ENCODE measurements at regions not wholly inside any gene's neighbourhood (a gene's known extent, or its start where the extent isn't known, plus 50 kb on each side); places are given as distances from the start of the nearest gene placed in this dataset.

DNA sequence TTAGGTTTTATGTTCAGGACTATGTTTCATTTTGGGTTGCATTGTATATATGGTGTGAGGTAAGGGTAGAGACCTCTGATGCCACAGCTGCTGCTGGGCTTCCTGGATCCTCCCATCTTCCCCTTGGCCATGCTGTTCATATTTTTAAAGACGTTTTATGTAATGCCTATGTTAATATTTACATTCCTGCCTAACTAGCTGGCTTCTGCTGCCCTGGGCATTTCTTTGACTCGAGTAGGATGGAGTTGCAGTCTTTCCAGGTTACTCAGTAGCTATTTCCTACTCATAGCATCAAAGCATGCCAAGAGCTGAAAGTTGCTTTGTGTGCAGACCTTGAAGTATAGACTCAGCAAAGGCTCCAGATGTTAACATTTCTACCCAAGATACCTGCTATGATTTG, 220.5 kb upstream of the CADM1 start:
- H3K9me3 ChIP-seq (ENCODE audit: control insufficient read depth, insufficient read depth, low read length): no peaks in the 10 kb centered on the region
- no peaks in the 10 kb centered on the region for H3K4me1 ChIP-seq (ENCODE audit: control insufficient read depth, low read length)
- H3K36me3 ChIP-seq (ENCODE audit: control insufficient read depth, low read length): no peaks in the 10 kb centered on the region
- H3K4me3 ChIP-seq (ENCODE audit: low read length): no peak overlapping the region
- TF ChIP-seq, protein P1, sequence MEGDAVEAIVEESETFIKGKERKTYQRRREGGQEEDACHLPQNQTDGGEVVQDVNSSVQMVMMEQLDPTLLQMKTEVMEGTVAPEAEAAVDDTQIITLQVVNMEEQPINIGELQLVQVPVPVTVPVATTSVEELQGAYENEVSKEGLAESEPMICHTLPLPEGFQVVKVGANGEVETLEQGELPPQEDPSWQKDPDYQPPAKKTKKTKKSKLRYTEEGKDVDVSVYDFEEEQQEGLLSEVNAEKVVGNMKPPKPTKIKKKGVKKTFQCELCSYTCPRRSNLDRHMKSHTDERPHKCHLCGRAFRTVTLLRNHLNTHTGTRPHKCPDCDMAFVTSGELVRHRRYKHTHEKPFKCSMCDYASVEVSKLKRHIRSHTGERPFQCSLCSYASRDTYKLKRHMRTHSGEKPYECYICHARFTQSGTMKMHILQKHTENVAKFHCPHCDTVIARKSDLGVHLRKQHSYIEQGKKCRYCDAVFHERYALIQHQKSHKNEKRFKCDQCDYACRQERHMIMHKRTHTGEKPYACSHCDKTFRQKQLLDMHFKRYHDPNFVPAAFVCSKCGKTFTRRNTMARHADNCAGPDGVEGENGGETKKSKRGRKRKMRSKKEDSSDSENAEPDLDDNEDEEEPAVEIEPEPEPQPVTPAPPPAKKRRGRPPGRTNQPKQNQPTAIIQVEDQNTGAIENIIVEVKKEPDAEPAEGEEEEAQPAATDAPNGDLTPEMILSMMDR (IDR thresholded peaks at IDR 0.05; ENCODE audit: low read depth, low read length, poor library complexity, severe bottlenecking): no peak
- TF ChIP-seq EZH2phosphoT487 (IDR thresholded peaks at IDR 0.05; ENCODE audit: borderline replicate concordance, low read length): no peak
- no peaks in the 10 kb centered on the region for H4K20me1 ChIP-seq (ENCODE audit: control insufficient read depth, insufficient read depth, low read depth, low read length)
- no peaks in the 10 kb centered on the region for H3K79me2 ChIP-seq (ENCODE audit: control insufficient read depth, low read length)
- no peaks in the 10 kb centered on the region; the same call in 1 of the 2 replicates for H3K9me2 ChIP-seq (replicated peaks; ENCODE audit: control insufficient read depth, low read length)
- no peak overlapping the region for H3K27ac ChIP-seq (ENCODE audit: low read depth, low read length)
- no peak overlapping the region for H3K4me2 ChIP-seq (ENCODE audit: low read length)
- H3F3A ChIP-seq (ENCODE audit: control insufficient read depth, insufficient read depth): no peaks in the 10 kb centered on the region
- H3K27me3 ChIP-seq (ENCODE audit: control insufficient read depth, low read length): no peaks in the 10 kb centered on the region

DNA sequence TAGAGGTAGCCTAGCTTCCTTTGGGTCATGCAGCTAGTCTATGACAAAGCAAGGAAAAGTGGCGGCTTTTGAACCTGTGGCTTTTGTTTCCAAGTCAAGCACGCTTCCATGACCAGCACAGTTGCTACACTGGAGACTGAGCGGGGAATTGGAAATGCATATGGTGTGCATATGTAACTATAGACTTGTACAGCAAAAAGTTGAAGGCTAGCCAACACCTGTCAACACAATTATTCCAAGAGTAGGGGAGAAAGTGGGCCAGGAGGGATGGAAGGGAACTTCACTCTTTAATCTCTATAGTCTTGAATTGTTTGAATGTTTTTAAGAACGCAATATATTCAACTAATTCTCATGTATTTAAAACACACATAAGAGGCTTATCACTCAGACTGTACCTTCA, 218.5 kb upstream of the CADM1 start:
- no peaks in the 10 kb centered on the region for H4K20me1 ChIP-seq (ENCODE audit: control insufficient read depth, insufficient read depth, low read depth, low read length)
- no peak overlapping the region for H3K4me3 ChIP-seq (ENCODE audit: low read length)
- no peaks in the 10 kb centered on the region for H3K79me2 ChIP-seq (ENCODE audit: control insufficient read depth, low read length)
- no peaks in the 10 kb centered on the region; the same call in 1 of the 2 replicates for H3K9me2 ChIP-seq (replicated peaks; ENCODE audit: control insufficient read depth, low read length)
- TF ChIP-seq, protein P1 (IDR thresholded peaks at IDR 0.05; ENCODE audit: low read depth, low read length, poor library complexity, severe bottlenecking): no peak
- no peak for TF ChIP-seq EZH2phosphoT487 (IDR thresholded peaks at IDR 0.05; ENCODE audit: borderline replicate concordance, low read length)
- no peaks in the 10 kb centered on the region for H3K27me3 ChIP-seq (ENCODE audit: control insufficient read depth, low read length)
- H3K9me3 ChIP-seq (ENCODE audit: control insufficient read depth, insufficient read depth, low read length): no peaks in the 10 kb centered on the region
- H3K4me2 ChIP-seq (ENCODE audit: low read length): no peak overlapping the region
- H3F3A ChIP-seq (ENCODE audit: control insufficient read depth, insufficient read depth): no peaks in the 10 kb centered on the region
- no peak overlapping the region for H3K27ac ChIP-seq (ENCODE audit: low read depth, low read length)
- H3K36me3 ChIP-seq (ENCODE audit: control insufficient read depth, low read length): no peaks in the 10 kb centered on the region
- no peaks in the 10 kb centered on the region for H3K4me1 ChIP-seq (ENCODE audit: control insufficient read depth, low read length)

DNA sequence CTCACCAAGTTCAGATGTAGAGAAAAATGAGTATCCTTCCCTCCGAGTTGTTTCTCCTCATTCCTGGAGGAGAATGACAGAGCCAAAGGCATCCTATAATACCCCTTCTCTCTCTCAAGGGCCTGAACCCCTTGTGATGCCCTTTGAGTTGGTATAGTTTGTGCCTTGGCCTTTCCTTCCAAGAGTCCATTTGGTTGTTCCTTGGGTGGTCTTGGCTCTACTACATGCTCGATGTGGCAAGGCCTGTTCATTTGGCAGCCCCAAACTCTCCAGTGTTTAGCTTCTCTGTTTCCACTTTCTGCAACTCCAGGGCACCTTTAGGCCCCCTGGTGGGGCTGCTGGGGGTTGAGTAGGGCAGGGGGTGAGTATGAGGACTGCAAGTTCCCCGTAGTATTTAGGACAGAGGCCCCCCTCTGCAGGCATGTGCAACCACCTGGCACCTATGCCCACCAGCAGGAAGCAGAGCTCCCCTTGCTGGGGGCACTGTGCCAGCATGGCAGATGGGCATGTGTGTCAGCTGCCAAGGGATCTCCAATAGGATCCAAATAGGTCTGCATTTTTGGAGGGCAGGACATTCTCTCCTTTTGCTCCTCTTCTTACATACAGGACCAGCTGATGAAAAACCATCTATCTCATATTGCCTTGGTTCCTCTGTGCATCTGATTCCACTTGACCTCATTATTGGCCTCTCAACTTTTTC, 217.2 kb upstream of the CADM1 start:
- H3K4me2 ChIP-seq (ENCODE audit: low read length): no peak overlapping the region

More for the DNA sequence above, 217.2 kb upstream of the CADM1 start:
- H3K79me2 ChIP-seq (ENCODE audit: control insufficient read depth, low read length): no peaks in the 10 kb centered on the region
- no peaks in the 10 kb centered on the region for H3F3A ChIP-seq (ENCODE audit: control insufficient read depth, insufficient read depth)
- H3K27me3 ChIP-seq (ENCODE audit: control insufficient read depth, low read length): no peaks in the 10 kb centered on the region
- H3K27ac ChIP-seq (ENCODE audit: low read depth, low read length): no peak overlapping the region
- H3K4me1 ChIP-seq (ENCODE audit: control insufficient read depth, low read length): no peaks in the 10 kb centered on the region
- H3K9me3 ChIP-seq (ENCODE audit: control insufficient read depth, insufficient read depth, low read length): no peaks in the 10 kb centered on the region
- H3K36me3 ChIP-seq (ENCODE audit: control insufficient read depth, low read length): no peaks in the 10 kb centered on the region
- H4K20me1 ChIP-seq (ENCODE audit: control insufficient read depth, insufficient read depth, low read depth, low read length): no peaks in the 10 kb centered on the region
- no peaks in the 10 kb centered on the region; the same call in 1 of the 2 replicates for H3K9me2 ChIP-seq (replicated peaks; ENCODE audit: control insufficient read depth, low read length)
- TF ChIP-seq, protein P1 (IDR thresholded peaks at IDR 0.05; ENCODE audit: low read depth, low read length, poor library complexity, severe bottlenecking): no peak
- no peak for TF ChIP-seq EZH2phosphoT487 (IDR thresholded peaks at IDR 0.05; ENCODE audit: borderline replicate concordance, low read length)
- H3K4me3 ChIP-seq (ENCODE audit: low read length): no peak overlapping the region

Data from DOHH2 (cell line).